Liver (tissue), 3 donors: ENCODE measurements at regions not wholly inside any gene's neighbourhood (a gene's known extent, or its start where the extent isn't known, plus 50 kb on each side); places are given as distances from the start of the nearest gene placed in this dataset.

Source experiments
- EGR1 ChIP-seq, 2 donors: IDR thresholded peaks; 2 replicates each; pipeline ENCODE4 v1.6.1; 2016 to 2018; ENCODE audit warnings: antibody characterized with exemption in 2 of 2, low read depth in 2 of 2
- FOXA1 ChIP-seq: IDR thresholded peaks from 2 replicates; pipeline ENCODE4 v1.6.1; 2016; ENCODE audit warnings: antibody characterized with exemption
- FOXA2 ChIP-seq: IDR thresholded peaks from 2 replicates; pipeline ENCODE4 v1.6.1; 2016; ENCODE audit warnings: antibody characterized with exemption
- NR2F2 ChIP-seq: IDR thresholded peaks from 2 replicates; pipeline ENCODE4 v1.6.1; 2016; ENCODE audit warnings: antibody characterized with exemption
- RAD21 ChIP-seq, 2 donors: IDR thresholded peaks; 2 replicates each; pipeline ENCODE4 v1.6.1; 2016; ENCODE audit warnings: antibody characterized with exemption in 2 of 2, mild to moderate bottlenecking in 2 of 2
- RXRA ChIP-seq, 2 donors: IDR thresholded peaks; 2 replicates each; pipeline ENCODE4 v1.6.1; 2017 to 2018; ENCODE audit warnings: antibody characterized with exemption in 2 of 2, mild to moderate bottlenecking in 1 of 2
- SP1 ChIP-seq: IDR thresholded peaks from 2 replicates; pipeline ENCODE4 v1.6.1; 2018; ENCODE audit warnings: antibody characterized with exemption, mild to moderate bottlenecking
- YY1 ChIP-seq: IDR thresholded peaks from 2 replicates; pipeline ENCODE4 v1.6.1; 2016; ENCODE audit warnings: antibody characterized with exemption, mild to moderate bottlenecking
- TF ChIP-seq, protein P1 (sequence below): fragments of 150-350 bp; IDR thresholded peaks from 2 replicates; pipeline ENCODE4 v1.5.1; 2017; ENCODE audit warnings: improper control_type of control experiment, low read depth, low read length; ENCODE audit not compliant: missing input control
- TF ChIP-seq, protein P2 (sequence below): IDR thresholded peaks from 2 replicates; pipeline ENCODE4 v1.6.1; 2016; ENCODE audit warnings: antibody characterized with exemption
- TF ChIP-seq, protein P3 (sequence below): IDR thresholded peaks from 2 replicates; pipeline ENCODE4 v1.6.1; 2016; ENCODE audit warnings: antibody characterized with exemption
- donor health status: healthy.
- donor health status: healthy.

GRCh38 chr16:5971924-5972323, 874.3 kb upstream of the EEF2KMT start:
- TF ChIP-seq, protein P1, sequence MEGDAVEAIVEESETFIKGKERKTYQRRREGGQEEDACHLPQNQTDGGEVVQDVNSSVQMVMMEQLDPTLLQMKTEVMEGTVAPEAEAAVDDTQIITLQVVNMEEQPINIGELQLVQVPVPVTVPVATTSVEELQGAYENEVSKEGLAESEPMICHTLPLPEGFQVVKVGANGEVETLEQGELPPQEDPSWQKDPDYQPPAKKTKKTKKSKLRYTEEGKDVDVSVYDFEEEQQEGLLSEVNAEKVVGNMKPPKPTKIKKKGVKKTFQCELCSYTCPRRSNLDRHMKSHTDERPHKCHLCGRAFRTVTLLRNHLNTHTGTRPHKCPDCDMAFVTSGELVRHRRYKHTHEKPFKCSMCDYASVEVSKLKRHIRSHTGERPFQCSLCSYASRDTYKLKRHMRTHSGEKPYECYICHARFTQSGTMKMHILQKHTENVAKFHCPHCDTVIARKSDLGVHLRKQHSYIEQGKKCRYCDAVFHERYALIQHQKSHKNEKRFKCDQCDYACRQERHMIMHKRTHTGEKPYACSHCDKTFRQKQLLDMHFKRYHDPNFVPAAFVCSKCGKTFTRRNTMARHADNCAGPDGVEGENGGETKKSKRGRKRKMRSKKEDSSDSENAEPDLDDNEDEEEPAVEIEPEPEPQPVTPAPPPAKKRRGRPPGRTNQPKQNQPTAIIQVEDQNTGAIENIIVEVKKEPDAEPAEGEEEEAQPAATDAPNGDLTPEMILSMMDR, result no peak
- no peak for TF ChIP-seq RAD21 (IDR thresholded peaks at IDR 0.05)
- TF ChIP-seq NR2F2, result no peak
- TF ChIP-seq RXRA (IDR thresholded peaks at IDR 0.05), result no peak
- no peak for TF ChIP-seq EGR1 (IDR thresholded peaks at IDR 0.05; ENCODE audit: low read depth in 2 of 2)
- TF ChIP-seq SP1, result no peak
- TF ChIP-seq YY1, result no peak
- TF ChIP-seq, protein P2, sequence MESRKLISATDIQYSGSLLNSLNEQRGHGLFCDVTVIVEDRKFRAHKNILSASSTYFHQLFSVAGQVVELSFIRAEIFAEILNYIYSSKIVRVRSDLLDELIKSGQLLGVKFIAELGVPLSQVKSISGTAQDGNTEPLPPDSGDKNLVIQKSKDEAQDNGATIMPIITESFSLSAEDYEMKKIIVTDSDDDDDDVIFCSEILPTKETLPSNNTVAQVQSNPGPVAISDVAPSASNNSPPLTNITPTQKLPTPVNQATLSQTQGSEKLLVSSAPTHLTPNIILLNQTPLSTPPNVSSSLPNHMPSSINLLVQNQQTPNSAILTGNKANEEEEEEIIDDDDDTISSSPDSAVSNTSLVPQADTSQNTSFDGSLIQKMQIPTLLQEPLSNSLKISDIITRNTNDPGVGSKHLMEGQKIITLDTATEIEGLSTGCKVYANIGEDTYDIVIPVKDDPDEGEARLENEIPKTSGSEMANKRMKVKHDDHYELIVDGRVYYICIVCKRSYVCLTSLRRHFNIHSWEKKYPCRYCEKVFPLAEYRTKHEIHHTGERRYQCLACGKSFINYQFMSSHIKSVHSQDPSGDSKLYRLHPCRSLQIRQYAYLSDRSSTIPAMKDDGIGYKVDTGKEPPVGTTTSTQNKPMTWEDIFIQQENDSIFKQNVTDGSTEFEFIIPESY, result no peak
- TF ChIP-seq, protein P3, sequence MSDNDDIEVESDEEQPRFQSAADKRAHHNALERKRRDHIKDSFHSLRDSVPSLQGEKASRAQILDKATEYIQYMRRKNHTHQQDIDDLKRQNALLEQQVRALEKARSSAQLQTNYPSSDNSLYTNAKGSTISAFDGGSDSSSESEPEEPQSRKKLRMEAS, result no peak
- no peak for TF ChIP-seq FOXA1
- TF ChIP-seq FOXA2, result no peak
